Upper lobe of left lung (tissue), 6 donors: ENCODE measurements at regions not wholly inside any gene's neighbourhood (a gene's known extent, or its start where the extent isn't known, plus 50 kb on each side); places are given as distances from the start of the nearest gene placed in this dataset.

Source experiments
- ATAC-seq, 2 donors: fragments of 200-7000 bp; cut with Tn5 transposase; one replicate each; pipeline ENCODE4 v1.9.1; 2022; ENCODE audit warnings: mild to moderate bottlenecking in 2 of 2, moderate library complexity in 2 of 2; ENCODE audit not compliant: low FRiP score in 2 of 2
- DNase-seq, 2 donors: peaks; one replicate each; pipeline ENCODE4 v3.0.0-alpha.2; 2019 to 2020
- H3K27ac ChIP-seq, 4 donors: fragments of 200-600 bp; sonication (generic); one replicate each; pipeline ENCODE4 v1.5.1; 2016 to 2019
- H3K27me3 ChIP-seq, 4 donors: fragments of 200-600 bp; sonication (generic); one replicate each; pipeline ENCODE4 v1.5.1; 2017 to 2019
- H3K36me3 ChIP-seq, 4 donors: fragments of 200-600 bp; sonication (generic); one replicate each; pipeline ENCODE4 v1.5.1; 2016 to 2019
- H3K4me1 ChIP-seq, 4 donors: fragments of 200-600 bp; sonication (generic); one replicate each; pipeline ENCODE4 v1.5.1; 2018 to 2019
- H3K4me3 ChIP-seq, 4 donors: fragments of 200-600 bp; sonication (generic); one replicate each; pipeline ENCODE4 v1.5.1; 2017 to 2019; ENCODE audit warnings: mild to moderate bottlenecking in 2 of 4, moderate library complexity in 1 of 4
- H3K9me3 ChIP-seq, 4 donors: fragments of 200-600 bp; sonication (generic); one replicate each; pipeline ENCODE4 v1.5.1; 2018 to 2019
- CTCF ChIP-seq, 6 experiments: fragments of 450-650 bp in 4 of 6; fragments of 200-600 bp in 2 of 6; sonication (generic) in 2 of 6; IDR thresholded peaks; one replicate each; pipeline ENCODE4 v1.5.1; 2016 to 2019; ENCODE audit warnings: antibody characterized with exemption in 6 of 6
- EP300 ChIP-seq, 4 donors: sonication (generic); formaldehyde crosslinking; IDR thresholded peaks; one replicate each; pipeline ENCODE4 v1.5.1; 2017; ENCODE audit warnings: antibody characterized with exemption in 4 of 4, control low read depth in 2 of 4
- POLR2A ChIP-seq, 4 donors: fragments of 450-650 bp; IDR thresholded peaks; one replicate each; pipeline ENCODE4 v1.5.1; 2016 to 2017; ENCODE audit warnings: antibody characterized with exemption in 4 of 4, mild to moderate bottlenecking in 2 of 4
- POLR2AphosphoS5 ChIP-seq, 2 donors: sonication (generic); formaldehyde crosslinking; IDR thresholded peaks; one replicate each; pipeline ENCODE4 v1.5.1; 2017; ENCODE audit warnings: antibody characterized with exemption in 2 of 2
- WGBS, 2 donors: methylation state at CpG; one replicate each; pipeline ENCODE4 v1.1.5; 2017 to 2018; 5-methylcytosine and 5-hydroxymethylcytosine counted together
- donor health status: DM: no; HTN: no; CAD: no; lungs with moderate emphysema.
- donor health status: DM: no; HTN: yes; CAD: no; lungs with severe emphysema.

- Histone ChIP-seq H3K36me3 (no peaks in the 10 kb centered on the region), H3K9me3 (no peaks in the 10 kb centered on the region), H3K4me3 (no peak overlapping the region), H3K4me1 (no peaks in the 10 kb centered on the region), H3K27me3 (no peaks in the 10 kb centered on the region), H3K27ac (no peak overlapping the region)
- WGBS, 2 donors, result 95 to 96% methylated on average over 1 of the region's 1 CpG
- TF ChIP-seq POLR2A (IDR thresholded peaks at IDR 0.05), result no peak
- no peak for TF ChIP-seq CTCF (IDR thresholded peaks at IDR 0.05)
- TF ChIP-seq EP300 (IDR thresholded peaks at IDR 0.05), result no peak
- TF ChIP-seq POLR2AphosphoS5 (IDR thresholded peaks at IDR 0.05), result no peak
- DNase-seq, result no peak
- ATAC-seq, result no peak
Measured at GRCh38 chr12:18939051-18939450, 190.5 kb upstream of the PLEKHA5 start.

GRCh38 chr12:18942669-18943068, 186.9 kb upstream of the PLEKHA5 start:
- Histone ChIP-seq H3K36me3 (no peaks in the 10 kb centered on the region), H3K27ac (no peak overlapping the region), H3K4me1 (no peaks in the 10 kb centered on the region), H3K9me3 (no peaks in the 10 kb centered on the region), H3K4me3 (no peak overlapping the region), H3K27me3 (no peaks in the 10 kb centered on the region)
- DNase-seq (no peak), ATAC-seq (no peak)
- WGBS, 2 donors, result 77 to 84% methylated on average over 2 of the region's 2 CpGs
- no peak for TF ChIP-seq POLR2AphosphoS5 (IDR thresholded peaks at IDR 0.05)

- Histone ChIP-seq H3K27me3 (no peaks in the 10 kb centered on the region), H3K4me3 (no peak overlapping the region), H3K9me3 (no peaks in the 10 kb centered on the region), H3K36me3 (no peaks in the 10 kb centered on the region), H3K4me1 (no peaks in the 10 kb centered on the region), H3K27ac (no peak overlapping the region)
- ATAC-seq, result no peak
- 72 to 73% methylated on average over 5 of the region's 5 CpGs for WGBS, 2 donors
- no peak for TF ChIP-seq POLR2AphosphoS5 (IDR thresholded peaks at IDR 0.05)
- no peak for TF ChIP-seq EP300 (IDR thresholded peaks at IDR 0.05)
- no peak for TF ChIP-seq POLR2A (IDR thresholded peaks at IDR 0.05)
- TF ChIP-seq CTCF (IDR thresholded peaks at IDR 0.05), result no peak
- DNase-seq, result no peak
Measured at GRCh38 chr12:18943200-18943599, 186.3 kb upstream of the PLEKHA5 start.

GRCh38 chr12:18946106-18946505, 183.4 kb upstream of the PLEKHA5 start:
- no peak for DNase-seq
- Histone ChIP-seq H3K9me3 (no peaks in the 10 kb centered on the region), H3K4me1 (no peaks in the 10 kb centered on the region), H3K36me3 (no peaks in the 10 kb centered on the region), H3K4me3 (no peak overlapping the region), H3K27me3 (no peaks in the 10 kb centered on the region), H3K27ac (no peak overlapping the region)
- ATAC-seq, result no peak
- 90 to 91% methylated on average over 5 of the region's 5 CpGs for WGBS, 2 donors
- TF ChIP-seq CTCF (IDR thresholded peaks at IDR 0.05) (no peak), POLR2A (IDR thresholded peaks at IDR 0.05) (no peak), EP300 (IDR thresholded peaks at IDR 0.05) (no peak), POLR2AphosphoS5 (IDR thresholded peaks at IDR 0.05) (no peak)

GRCh38 chr12:18951218-18951617, 178.3 kb upstream of the PLEKHA5 start:
- no peak for ATAC-seq
- TF ChIP-seq POLR2A (IDR thresholded peaks at IDR 0.05), result no peak
- TF ChIP-seq CTCF (IDR thresholded peaks at IDR 0.05), result no peak
- TF ChIP-seq EP300 (IDR thresholded peaks at IDR 0.05), result no peak
- no peak for TF ChIP-seq POLR2AphosphoS5 (IDR thresholded peaks at IDR 0.05)
- DNase-seq, result no peak
- 57 to 65% methylated on average over 6 of the region's 6 CpGs for WGBS, 2 donors
- H3K9me3 ChIP-seq, result no peaks in the 10 kb centered on the region
- no peaks in the 10 kb centered on the region for H3K36me3 ChIP-seq
- no peak overlapping the region for H3K4me3 ChIP-seq
- peaks cover 0 to 2% (median 0%) of the 10 kb centered on the region in 4 donors for H3K4me1 ChIP-seq
- no peaks in the 10 kb centered on the region for H3K27me3 ChIP-seq
- H3K27ac ChIP-seq, result no peak overlapping the region
